GM19452 (cell line): ENCODE measurements at regions not wholly inside any gene's neighbourhood (a gene's known extent, or its start where the extent isn't known, plus 50 kb on each side); places are given as distances from the start of the nearest gene placed in this dataset.
"Not testable (repeated sequence)": the region's sequence is repeated elsewhere in the genome, so short reads cannot be mapped to it uniquely, and the experiment has no call there.

Experiments used
- ATAC-seq: cut with Tn5 transposase; IDR thresholded peaks from one replicate; pipeline ENCODE4 v1.9.1; 2021; ENCODE audit not compliant: unreplicated experiment

DNA sequence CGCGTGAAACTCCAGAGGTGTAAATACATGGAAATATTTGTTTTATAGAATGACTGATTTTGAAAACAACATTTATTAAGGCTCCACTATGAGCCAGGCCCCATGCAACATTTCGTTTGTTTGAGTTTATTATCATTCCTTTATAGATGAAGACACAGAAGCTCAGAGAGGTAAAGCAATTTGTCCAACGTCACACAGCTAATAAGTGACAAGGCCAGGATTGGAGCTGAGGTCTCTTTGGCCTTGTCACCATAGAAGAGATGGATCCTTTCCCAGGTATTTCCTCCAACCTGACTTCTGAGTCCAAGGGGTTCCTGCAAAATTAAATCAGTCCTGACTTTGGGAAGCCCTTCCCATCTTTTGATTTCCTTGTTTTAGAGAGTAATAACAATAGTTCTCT is 98.0 kb downstream of the SYF2 start:
- no peak for ATAC-seq

DNA sequence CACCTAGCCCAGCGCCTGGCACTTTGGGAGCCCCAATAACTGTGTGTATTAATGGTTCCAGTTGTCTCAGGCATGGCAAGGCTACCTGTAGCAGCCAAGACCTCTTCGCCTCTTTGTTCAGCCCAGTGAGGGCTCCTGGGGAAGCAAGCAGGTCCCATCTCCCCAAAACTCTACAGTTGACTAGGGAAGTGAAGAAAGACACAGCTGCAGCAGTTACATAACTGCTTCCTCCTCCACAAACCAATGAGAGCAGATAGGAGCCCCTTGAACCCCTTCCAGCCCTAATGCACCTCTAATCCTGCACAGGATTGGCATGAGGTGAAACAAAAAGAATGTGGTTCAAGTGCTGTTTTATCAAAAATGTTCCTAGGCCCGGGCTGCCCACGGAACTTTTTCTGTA is 100.5 kb downstream of the SYF2 start:
- no peak for ATAC-seq

DNA sequence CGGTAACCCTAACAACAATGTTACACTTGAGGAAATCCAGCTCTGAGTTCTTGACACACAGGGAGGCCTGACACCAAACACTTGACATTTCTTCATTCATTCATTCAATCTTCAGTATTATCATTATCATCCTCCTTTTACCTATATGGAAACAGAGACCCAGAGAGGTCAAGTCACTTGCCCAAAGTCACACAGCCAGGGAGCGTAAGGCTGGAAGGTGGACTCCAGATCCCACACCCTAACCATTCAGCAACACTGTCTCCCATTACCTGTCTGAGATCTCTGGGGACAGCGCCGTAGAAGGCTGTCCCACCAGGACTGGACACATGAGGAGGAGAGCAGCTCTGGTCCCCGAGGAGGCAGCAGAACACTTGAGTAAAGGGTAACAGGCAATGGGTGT is 101.4 kb downstream of the SYF2 start:
- ATAC-seq, result no peak

DNA sequence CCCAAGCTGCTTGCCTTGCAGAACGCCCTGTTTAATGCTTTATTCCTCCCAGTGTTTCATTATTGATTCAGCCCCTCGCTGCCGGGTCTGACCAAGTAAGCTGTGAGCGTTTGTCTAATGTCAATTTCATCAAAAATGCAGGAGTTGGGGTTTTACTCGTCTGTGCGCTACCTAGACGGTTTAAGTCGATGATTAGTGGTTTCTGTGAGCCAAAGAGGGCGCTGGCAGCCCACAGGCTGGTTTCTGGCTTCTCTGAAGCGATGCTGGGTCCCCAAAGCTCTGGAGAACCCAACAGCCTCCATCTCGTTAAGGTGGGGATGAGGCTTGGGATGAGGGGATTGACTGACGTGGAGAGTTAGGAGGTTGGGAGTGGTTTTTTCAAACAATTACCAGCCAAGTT is 102.9 kb downstream of the SYF2 start:
- ATAC-seq, result no peak

DNA sequence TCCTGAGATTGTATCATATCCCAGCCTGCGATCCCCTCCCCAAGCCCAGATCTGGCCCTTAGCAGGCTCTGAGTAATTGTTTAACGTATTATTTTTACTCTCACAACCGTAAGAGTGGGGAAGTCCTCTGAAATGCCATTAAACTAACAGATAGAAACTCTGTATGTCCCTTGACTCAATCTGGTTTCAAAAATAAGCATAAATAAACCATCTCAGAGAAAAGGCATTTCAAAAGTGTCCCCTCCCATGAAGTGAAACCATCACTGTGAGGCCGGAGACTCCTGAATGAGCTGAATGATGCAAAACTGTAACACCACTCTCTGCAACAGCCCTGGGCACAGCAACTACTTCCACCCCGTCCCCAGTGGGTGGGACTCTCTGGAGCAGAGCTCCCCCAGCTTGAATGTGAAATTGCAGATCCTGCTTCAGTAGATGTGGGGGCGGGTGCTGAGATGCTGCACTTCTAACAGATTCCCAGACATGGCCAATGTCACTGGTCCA is 104.1 kb downstream of the SYF2 start:
- ATAC-seq, result no peak

DNA sequence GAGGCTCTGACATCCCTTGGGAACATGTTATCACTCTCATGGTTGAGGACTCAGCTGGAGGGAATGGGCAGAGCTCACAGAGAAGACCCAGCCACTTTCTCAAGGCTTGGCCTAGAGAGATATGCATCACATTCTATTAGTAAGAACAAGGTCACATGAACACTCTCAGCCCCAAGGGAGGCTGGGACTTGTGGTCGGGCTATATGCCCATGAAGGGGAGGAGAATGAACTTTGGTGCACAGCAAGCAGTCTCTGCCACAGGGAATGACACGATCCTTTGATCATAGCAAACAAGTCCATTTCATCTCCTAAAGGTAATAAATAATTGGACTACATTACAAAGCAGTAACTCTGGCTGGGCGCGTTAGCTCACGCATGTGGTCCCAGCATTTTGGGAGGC is 105.7 kb downstream of the SYF2 start:
- ATAC-seq, result no peak

DNA sequence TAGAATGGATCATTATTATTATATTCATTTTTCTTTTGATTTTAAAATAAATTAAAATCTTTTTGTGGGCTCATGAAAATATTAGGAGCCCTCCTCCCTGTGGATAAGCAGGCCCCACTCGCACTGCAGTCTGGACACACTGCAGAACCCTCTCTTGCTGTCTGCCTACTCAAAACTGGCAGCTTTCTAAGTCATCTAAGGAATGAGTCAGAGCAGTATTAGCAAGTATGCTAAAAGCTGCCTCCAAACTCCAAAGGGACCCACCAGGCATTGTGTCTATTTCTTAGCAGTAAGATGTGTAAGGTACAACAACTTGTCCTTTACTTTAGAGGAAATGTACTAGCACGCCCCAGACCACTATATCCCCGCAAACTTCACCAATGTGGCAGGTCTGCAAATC is 108.8 kb downstream of the SYF2 start:
- ATAC-seq, result no peak

DNA sequence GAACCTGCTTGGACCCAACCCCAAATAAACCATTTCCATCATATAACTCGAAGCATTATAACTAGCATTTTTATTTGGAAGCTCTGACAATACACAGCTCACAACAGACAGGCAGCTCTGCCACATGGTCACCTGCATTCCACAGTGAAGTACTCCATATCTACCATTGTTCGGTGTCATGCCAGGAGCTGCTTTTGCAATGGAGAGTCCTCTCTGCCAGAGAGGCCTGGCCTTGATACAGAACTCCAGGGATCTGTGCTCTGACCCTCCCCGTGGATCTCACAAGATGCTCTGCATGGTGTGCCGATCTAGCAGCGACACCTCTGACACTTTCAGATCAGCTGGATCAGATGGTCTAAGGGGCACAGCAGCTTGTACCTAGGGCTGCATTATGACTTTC is 109.6 kb downstream of the SYF2 start:
- no peak for ATAC-seq

DNA sequence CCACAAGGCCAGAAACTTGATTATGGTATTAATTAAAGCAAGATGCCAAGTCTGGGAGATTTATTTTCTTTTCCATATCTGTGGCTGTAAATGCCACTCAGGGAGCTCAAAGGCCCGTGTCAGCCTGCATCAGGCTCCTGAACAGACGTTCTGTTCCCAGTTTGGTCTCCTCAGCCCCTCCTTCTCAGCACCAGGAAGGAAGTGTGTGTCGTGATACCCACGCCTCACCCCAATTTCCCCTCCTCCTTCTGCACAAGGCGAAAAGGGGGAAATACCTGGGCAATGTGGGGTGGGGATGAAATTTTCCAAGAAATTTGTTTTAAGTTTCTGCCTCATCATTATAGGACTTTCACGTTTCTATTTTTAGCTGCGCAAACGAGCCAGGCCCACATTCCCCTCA is 112.0 kb downstream of the SYF2 start:
- ATAC-seq, result no peak

DNA sequence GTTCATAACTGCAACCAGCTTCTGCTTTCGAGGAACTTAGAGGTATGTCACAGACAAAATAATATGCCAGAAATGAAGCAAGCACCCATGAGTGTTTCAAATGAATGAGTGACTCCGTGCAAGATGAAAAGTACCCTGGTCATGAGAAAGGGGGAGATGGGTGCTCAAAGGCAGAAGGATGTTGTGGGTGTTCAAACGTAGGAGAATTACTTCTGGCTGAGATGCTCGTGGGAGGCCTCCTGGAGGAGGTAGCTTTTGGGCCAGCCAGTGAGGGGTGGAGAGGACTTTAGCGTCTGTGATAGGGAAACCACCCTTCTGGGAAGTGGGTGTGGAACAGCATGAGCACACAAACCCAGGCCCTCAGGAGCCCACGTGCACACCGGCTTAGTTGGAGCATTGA is 113.8 kb downstream of the SYF2 start:
- ATAC-seq, result no peak

DNA sequence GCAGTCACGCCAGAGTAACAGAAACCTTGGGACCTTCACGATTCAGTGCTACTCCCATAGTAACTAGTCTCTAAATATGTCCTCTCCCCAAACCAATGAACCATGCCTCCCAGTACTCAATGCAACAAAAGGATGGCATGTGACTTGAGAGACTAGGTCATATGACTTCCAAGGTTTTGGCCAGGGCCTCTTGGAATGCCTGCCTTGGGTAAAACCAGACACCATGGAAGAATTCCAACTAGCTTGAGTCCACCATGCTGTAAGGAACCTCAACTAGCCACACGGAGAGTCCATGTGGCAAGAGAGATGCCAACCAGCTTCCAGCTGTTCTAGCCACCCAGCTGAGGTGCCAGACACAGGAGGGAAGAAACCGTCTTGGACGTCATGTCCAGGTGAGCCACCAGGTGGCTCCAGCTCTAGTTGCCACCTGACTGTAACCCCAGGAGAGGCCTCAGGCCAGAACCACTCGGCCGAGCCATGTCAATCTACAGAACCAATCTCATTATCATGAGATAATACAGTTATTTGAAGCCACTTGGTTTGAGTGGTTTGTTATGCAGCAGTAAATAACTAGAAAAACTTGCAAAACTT is 115.0 kb downstream of the SYF2 start:
- no peak for ATAC-seq

DNA sequence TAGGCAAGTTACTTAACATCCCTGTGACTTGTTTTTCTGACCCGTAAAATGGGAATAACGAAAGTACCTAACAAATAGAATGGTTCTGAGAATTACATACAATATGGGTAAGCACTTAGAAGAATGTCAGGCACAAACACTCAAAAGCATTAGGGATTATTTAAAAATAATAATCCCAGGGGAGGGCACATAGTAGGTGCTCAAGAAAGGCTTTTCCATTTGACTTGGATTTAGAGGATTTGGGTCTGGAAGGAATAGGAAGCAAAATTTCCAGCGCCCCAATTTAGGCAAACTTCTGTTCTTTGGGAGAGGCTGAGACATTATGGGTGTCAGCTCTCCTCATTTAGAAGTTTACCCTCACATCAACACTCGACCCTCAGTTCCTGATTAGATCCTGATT is 115.5 kb downstream of the SYF2 start:
- no peak for ATAC-seq

DNA sequence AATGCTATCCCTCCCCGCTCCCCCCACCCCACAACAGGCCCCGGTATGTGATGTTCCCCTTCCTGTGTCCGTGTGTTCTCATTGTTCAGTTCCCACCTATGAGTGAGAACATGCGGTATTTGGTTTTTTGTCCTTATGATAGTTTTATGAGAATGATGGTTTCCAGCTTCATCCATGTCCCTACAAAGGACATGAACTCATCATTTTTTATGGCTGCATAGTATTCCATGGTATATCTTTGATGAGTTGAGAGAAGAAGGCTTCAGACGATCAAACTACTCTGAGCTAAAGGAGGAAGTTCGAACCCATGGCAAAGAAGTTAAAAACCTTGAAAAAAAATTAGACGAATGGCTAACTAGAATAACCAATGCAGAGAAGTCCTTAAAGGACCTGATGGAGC is 116.2 kb downstream of the SYF2 start:
- not testable (repeated sequence) for ATAC-seq

DNA sequence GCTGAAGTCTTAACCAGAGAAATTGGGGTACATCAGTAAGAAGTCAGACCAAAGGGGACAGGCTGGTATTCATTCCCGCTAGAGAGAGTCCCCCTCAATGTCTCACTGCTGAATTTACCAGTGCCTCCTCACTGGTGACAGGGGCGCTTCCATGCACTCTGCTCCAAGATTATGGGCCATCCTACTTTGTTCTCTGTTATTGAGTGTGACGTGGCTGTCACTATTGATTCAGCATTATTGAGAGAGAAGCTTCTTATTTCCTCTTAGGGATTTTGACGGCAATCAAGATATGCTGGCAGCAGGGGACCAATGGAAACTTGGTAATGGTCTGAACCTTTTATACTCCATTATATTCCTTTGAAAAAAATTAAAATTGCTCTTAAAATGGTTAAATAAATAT is 118.6 kb downstream of the SYF2 start:
- ATAC-seq, result no peak

DNA sequence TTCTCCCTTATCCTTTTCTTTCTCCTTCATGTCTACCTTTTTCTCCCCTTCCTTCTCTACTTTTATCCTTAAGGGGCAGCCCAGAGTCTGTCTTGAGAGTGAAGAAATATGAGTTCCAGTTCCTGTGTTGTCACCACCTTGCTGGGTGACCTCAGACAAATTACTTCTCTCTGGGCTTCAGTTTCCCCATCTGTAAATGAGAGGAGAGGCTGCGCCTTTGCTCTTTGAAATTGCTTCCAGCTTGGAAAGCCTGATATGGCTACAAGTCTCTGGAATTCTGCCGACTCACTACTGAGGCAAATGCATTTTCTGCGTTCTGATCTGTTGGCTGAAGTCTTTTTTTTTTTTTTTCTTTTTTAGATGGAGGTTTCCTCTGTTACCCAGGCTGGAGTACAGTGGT is 119.2 kb downstream of the SYF2 start:
- ATAC-seq, result no peak

DNA sequence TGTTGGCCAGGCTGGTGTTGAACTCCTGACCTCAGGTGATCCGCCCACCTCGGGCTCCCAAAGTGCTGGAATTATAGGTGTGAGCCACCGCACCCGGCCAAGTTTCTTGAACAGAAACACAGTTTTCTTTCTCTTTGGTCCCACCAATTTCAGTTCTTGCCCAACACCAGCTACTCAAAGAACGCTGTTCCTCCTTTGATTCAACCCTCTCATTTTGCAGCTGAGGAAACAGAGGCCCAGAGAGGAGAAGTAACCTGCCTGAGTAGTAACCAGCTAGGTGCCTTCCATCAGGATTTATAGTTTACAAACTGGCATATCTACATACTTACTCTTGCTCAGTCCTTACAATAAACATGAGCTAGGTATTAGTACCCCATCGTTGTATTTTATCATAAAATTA is 119.9 kb downstream of the SYF2 start:
- no peak for ATAC-seq

DNA sequence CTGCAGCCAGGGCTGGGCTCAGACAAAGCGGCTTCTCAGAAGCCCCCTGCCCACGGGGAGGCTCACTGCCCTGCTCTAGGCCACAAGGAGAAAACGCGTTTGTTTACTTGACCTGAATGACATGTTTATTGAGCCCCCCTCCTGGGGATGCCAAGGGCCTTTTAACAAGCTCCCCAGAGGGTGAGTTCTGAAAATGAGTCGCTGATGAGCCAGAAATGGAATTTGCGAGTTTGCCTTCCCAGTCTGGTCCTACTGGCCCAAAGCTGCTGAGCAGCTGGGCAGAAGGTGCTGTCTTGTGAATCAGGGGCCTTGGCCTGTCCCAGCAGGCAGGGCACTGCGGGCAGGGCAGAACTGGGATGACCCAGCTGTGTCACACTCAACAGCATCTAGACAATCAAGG is 120.6 kb downstream of the SYF2 start:
- no peak for ATAC-seq

DNA sequence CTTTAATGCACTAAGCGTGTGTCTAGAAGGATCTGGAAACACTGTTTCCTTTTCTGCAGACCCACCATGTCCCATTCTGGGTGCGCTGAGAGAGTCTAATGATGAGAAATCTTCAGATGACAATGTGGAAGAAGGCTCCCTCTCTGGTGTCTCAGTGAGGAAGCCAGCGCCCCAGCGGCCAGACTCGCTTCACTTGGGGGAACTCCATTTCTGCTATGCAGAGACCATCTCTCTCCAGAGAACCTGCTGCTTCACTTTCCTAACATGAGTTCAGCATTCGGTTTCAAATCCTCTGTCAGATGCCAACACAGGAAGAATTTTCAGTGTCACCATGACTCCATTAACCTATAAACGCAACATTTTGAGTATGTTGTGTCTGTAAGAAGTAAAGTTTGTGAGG is 121.8 kb downstream of the SYF2 start:
- no peak for ATAC-seq

DNA sequence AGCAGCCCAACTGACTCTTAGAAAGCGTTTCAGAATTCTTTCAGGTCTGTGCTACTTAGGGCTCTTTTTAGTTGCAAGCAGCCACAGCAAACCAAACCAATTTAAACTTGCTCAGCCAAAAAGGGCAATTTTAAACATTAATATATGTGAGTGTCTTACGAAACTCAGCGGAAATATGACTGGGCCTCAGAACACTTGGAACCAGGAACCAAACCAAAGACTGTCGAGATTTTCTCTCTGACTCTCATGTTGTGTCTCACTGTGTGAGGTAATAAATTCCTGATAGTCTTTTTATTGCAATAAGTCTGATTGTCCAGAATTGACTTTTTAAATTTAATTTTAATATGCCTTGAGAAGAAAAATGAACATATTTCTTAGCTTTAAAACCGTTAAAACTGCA is 122.3 kb downstream of the SYF2 start:
- ATAC-seq, result no peak

DNA sequence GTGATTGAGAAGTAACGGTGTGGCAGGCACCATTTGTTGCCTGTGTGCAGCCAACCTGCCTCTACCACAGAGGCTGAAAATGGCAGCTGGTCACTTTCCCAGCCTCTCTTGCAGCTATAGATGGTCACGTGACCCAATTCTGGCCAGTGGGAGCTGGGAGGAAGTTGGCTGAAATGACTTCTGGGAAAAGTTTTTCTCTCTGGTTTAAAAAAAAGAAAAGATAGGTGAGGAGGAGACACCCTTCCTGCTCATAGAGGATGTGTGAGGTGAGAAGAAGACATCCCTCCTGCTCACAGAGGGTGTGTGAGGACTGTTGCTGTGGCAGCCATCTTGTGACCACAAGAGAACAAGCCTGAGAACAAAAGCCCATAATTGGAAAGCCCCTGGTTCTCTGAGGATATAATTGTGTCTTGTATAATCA is 122.8 kb downstream of the SYF2 start:
- ATAC-seq, result no peak

DNA sequence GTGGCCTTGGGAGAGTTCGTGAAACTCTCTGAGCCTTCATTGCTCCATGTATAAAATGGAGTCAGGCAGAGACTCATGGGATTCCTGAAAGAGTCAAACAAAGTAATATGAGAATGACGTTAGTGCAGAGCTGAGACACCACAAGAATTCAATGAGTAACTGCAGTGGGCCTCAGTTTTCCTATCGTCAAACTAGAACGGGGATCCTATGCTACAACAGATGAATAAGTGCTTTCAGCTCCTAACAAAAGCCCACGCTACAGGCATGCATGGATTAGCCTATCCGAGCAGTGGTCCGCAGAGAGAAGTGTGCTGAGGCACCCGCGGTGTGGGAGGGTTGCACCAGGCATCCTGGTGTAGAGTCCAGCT is 124.7 kb downstream of the SYF2 start:
- no peak for ATAC-seq

DNA sequence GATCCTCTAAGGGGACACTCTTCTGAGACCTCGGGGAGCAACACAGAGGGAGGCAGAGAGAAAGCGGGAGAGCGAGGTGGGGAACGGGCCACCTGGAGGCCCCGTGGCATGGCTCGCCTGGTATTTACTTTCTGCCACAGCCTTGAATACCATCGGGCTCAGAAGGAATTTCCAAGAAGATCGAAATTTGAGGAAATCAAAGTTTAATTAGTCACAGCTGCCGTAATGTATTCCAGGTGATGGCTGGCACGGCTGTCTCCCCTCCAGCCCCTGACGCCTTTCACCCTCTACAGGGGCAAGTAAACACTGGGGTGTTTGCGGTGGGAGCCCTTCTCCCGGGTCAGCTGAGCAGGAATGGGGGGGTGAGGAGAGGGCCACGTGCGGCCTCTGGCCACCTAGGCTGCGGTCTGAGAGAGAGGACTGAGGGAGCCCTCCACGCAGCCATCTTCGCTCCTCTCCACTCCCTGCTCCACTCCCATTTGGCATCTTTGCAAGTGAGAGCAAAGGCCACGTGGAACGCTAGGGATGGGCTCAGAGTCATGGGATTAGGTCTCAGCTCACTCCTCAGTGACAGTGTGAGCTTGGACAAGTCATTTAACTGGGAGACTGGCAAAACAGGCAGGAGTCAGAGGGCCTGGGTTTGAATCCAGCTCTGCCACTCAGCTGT is 125.2 kb downstream of the SYF2 start:
- no peak for ATAC-seq

DNA sequence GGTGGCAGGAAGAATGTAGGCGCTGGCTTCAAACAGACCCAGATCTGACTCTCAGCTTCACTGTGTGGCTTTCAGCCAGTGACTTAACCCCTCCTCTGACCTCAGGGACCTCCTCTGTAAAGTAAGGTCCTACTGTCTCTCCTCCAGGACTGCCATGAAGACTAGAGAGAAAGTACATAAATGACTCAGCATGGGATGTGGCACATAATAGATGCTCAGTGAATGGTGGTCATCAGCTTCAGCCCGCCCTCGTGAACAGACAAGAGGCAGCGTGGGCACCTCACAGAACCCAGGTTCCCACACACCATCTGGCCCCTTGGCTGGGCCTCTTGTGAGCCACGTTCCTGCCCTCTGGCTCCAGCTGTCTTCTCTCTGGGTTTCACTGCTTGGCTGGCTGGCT is 126.0 kb downstream of the SYF2 start:
- no peak for ATAC-seq
